ENCODE measurements at regions not wholly inside any gene's neighbourhood (a gene's known extent, or its start where the extent isn't known, plus 50 kb on each side); places are given as distances from the start of the nearest gene placed in this dataset.

DNA sequence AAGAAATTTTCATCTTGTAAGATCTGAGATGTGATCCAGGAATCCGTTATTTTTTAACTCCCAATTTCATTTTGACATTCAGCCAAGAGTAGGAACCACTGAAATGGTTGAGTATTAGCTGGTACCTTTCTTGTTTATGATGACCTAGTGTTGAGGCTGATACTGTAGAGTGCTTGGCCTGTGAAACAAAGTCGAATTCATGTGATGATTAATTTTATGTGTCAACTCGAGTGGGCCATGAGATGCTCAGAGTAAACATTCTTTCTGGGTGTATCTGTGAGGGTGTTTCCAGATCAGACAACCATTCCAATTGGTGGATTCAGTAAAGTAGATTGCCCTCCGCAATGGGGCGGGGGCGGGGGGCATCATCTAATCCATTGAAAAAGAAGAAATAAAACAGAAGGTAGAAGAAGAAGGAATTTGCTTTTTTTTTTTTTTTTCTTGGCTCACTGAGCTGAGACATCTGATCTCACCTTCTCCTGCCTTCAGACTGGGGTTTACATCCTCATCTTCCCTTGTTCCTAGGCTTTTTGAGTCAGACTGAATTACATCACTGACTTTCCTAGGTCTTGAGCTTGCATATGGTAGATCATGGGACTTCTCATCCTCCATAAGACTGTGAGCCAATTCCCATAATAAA, 264.6 kb upstream of the KCNJ16 start:
- CTCF ChIA-PET (ENCODE audit: low intra/inter-chr PET ratio, low total read pairs): no interaction called here
- no peaks in the 10 kb centered on the region for H3K36me3 ChIP-seq (replicated peaks in 1 of 2; ENCODE audit: control insufficient read depth in 1 of 2, insufficient read depth in 2 of 2, low read length in 2 of 2)
- no peaks in the 10 kb centered on the region for H3K79me2 ChIP-seq (ENCODE audit: insufficient read depth, low read length)
- peaks cover 83% of the 10 kb centered on the region for H3K9me3 ChIP-seq (ENCODE audit: low read length)
- H3K4me2 ChIP-seq (ENCODE audit: low read depth, low read length): no peak overlapping the region
- H3K27ac ChIP-seq (ENCODE audit: extremely low read length, insufficient read depth, low read length): no peak overlapping the region
- H3K27me3 ChIP-seq (ENCODE audit: control insufficient read depth in 1 of 2, insufficient read depth in 2 of 2, low read length in 2 of 2): no peaks in the 10 kb centered on the region
- TF ChIP-seq CENPX (CRISPR knock-in tag; IDR thresholded peaks at IDR 0.05) (no peak), YEATS4 (CRISPR knock-in tag; IDR thresholded peaks at IDR 0.05; ENCODE audit: borderline replicate concordance) (no peak), ZNF367 (CRISPR knock-in tag; IDR thresholded peaks at IDR 0.05; ENCODE audit: borderline replicate concordance) (no peak)
- FAIRE-seq (no peak), DNase-seq (ENCODE audit: low spot score) (no peak), ATAC-seq (no peak)
- H3K4me3 ChIP-seq (replicated peaks in 1 of 3; ENCODE audit: insufficient read depth in 1 of 3, low read depth in 2 of 3, low read length in 3 of 3): no peak overlapping the region
- intact Hi-C loops (cut with micrococcal nuclease; ENCODE audit: unreplicated experiment) (no loop called here), in situ Hi-C loops (cut with HindIII; ENCODE audit: extremely low pct_ligation_motif_present, low pct_unique_long_range_greater_than_20kb) (no loop called here)
- WGBS (ENCODE audit: low lambda C conversion rate): under 1% methylated on average over 6 of the region's 6 CpGs
- H2AFZ ChIP-seq (ENCODE audit: low read length): no peak overlapping the region
- H3K4me1 ChIP-seq (ENCODE audit: insufficient read depth, low read length): no peaks in the 10 kb centered on the region
- POLR2A ChIA-PET: no interaction called here
- no TSS peak for BruUV-seq (replicated peaks)
- no peaks in the 10 kb centered on the region for H4K20me1 ChIP-seq (ENCODE audit: insufficient read depth, low read length)
- no peak overlapping the region for H3K9ac ChIP-seq (ENCODE audit: insufficient read depth, low read depth, low read length)

DNA sequence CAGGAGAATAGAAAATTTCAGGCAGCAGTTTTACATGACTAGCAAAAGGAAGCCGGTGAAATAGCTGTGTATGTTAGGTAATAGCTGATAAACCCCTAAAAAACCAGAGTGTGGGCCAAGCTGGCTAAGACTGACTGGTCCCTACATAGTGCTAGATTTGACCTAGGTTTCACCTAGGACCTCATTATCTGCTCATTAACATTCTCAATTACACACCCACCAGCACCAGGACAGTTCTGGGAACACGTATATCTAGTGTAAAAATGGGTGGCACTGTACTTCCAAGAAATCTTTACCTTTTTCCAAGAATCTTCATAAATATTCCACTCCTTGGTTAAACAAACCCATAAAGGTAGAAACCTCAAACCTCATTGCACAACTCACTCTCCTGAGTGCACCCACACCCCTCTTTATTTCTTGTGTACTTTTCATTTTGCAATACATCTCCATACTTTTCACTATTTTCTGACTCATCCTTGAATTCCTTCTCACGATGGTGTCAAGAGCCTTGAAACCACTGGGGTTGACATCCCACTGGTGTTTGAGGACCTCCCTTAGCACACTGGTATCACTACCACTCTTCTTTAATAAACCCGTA, 262.7 kb upstream of the KCNJ16 start:
- no peak overlapping the region for H3K27ac ChIP-seq (ENCODE audit: extremely low read length, insufficient read depth, low read length)
- no peak for FAIRE-seq
- ChIA-PET CTCF (ENCODE audit: low intra/inter-chr PET ratio, low total read pairs) (no interaction called here), POLR2A (no interaction called here)
- no peak overlapping the region for H3K9ac ChIP-seq (ENCODE audit: insufficient read depth, low read depth, low read length)
- peaks cover 86% of the 10 kb centered on the region for H3K9me3 ChIP-seq (ENCODE audit: low read length)
- no peak for DNase-seq (ENCODE audit: low spot score)
- no TSS peak for BruUV-seq (replicated peaks)
- no peaks in the 10 kb centered on the region for H4K20me1 ChIP-seq (ENCODE audit: insufficient read depth, low read length)
- no peak overlapping the region for H3K4me2 ChIP-seq (ENCODE audit: low read depth, low read length)
- no peaks in the 10 kb centered on the region for H3K4me1 ChIP-seq (ENCODE audit: insufficient read depth, low read length)
- intact Hi-C loops (cut with micrococcal nuclease; ENCODE audit: unreplicated experiment): no loop called here
- H3K27me3 ChIP-seq (ENCODE audit: control insufficient read depth in 1 of 2, insufficient read depth in 2 of 2, low read length in 2 of 2): no peaks in the 10 kb centered on the region
- in situ Hi-C loops (cut with HindIII; ENCODE audit: extremely low pct_ligation_motif_present, low pct_unique_long_range_greater_than_20kb): no loop called here
- no peak for ATAC-seq
- no peak overlapping the region for H2AFZ ChIP-seq (ENCODE audit: low read length)
- H3K4me3 ChIP-seq (replicated peaks in 1 of 3; ENCODE audit: insufficient read depth in 1 of 3, low read depth in 2 of 3, low read length in 3 of 3): no peak overlapping the region
- TF ChIP-seq, protein P1, sequence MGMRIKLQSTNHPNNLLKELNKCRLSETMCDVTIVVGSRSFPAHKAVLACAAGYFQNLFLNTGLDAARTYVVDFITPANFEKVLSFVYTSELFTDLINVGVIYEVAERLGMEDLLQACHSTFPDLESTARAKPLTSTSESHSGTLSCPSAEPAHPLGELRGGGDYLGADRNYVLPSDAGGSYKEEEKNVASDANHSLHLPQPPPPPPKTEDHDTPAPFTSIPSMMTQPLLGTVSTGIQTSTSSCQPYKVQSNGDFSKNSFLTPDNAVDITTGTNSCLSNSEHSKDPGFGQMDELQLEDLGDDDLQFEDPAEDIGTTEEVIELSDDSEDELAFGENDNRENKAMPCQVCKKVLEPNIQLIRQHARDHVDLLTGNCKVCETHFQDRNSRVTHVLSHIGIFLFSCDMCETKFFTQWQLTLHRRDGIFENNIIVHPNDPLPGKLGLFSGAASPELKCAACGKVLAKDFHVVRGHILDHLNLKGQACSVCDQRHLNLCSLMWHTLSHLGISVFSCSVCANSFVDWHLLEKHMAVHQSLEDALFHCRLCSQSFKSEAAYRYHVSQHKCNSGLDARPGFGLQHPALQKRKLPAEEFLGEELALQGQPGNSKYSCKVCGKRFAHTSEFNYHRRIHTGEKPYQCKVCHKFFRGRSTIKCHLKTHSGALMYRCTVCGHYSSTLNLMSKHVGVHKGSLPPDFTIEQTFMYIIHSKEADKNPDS (CRISPR knock-in tag; IDR thresholded peaks at IDR 0.05): no peak
- peak; percentile 21; the same call in 1 of the 2 replicates for TF ChIP-seq CEBPB (IDR thresholded peaks at IDR 0.05; ENCODE audit: borderline replicate concordance, low read depth, low read length)
- no peaks in the 10 kb centered on the region for H3K36me3 ChIP-seq (replicated peaks in 1 of 2; ENCODE audit: control insufficient read depth in 1 of 2, insufficient read depth in 2 of 2, low read length in 2 of 2)
- no peaks in the 10 kb centered on the region for H3K79me2 ChIP-seq (ENCODE audit: insufficient read depth, low read length)
- WGBS (ENCODE audit: low lambda C conversion rate): 9% methylated on average over 4 of the region's 4 CpGs

All from HepG2 (cell line).